ENCODE measurements at regions not wholly inside any gene's neighbourhood (a gene's known extent, or its start where the extent isn't known, plus 50 kb on each side); places are given as distances from the start of the nearest gene placed in this dataset.

DNA sequence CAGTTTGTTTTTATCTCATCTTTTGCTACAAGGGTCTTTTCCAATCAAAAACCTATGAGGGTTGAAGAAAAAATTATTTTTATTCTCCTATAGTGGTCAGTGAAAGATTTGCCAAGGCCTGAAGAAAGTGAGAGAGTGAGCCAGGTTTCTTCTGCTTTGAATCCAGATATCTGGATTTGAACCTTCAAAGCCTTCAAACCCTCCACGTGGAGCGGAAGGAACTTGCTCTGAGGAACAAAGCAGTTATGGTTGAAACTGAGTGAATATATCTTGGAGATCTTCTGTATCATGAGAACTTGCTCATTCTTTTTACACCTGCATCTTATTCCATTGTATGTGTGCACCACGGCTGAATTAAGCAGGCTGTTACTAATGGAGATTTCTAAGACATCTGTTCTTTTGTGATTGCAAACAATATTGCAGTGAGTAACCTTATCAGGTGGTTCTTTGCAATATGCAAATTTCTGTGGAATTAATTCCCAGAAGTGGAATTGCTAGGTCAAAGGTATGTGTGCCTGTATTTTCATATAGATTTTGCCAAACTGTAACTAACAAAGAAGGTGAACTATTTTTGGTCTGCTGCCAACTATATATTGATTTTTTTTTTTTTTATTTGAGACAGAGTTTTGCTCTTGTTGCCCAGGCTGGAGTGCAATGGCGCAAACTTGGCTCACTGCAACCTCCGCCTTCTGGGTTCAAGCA lies 147.9 kb downstream of the B3GNT2 start:
- TF ChIP-seq, protein P1, sequence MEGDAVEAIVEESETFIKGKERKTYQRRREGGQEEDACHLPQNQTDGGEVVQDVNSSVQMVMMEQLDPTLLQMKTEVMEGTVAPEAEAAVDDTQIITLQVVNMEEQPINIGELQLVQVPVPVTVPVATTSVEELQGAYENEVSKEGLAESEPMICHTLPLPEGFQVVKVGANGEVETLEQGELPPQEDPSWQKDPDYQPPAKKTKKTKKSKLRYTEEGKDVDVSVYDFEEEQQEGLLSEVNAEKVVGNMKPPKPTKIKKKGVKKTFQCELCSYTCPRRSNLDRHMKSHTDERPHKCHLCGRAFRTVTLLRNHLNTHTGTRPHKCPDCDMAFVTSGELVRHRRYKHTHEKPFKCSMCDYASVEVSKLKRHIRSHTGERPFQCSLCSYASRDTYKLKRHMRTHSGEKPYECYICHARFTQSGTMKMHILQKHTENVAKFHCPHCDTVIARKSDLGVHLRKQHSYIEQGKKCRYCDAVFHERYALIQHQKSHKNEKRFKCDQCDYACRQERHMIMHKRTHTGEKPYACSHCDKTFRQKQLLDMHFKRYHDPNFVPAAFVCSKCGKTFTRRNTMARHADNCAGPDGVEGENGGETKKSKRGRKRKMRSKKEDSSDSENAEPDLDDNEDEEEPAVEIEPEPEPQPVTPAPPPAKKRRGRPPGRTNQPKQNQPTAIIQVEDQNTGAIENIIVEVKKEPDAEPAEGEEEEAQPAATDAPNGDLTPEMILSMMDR (IDR thresholded peaks at IDR 0.05; ENCODE audit: low read length): no peak
- no peak for TF ChIP-seq EZH2 (optimal IDR thresholded peaks at IDR 0.05; ENCODE audit: low read depth, low read length)
- TF ChIP-seq EZH2phosphoT487 (IDR thresholded peaks at IDR 0.05; ENCODE audit: low read length): no peak

Data from MM.1S (cell line).